Stimulated activated CD8-positive, alpha-beta memory T cell treated with anti-CD3 and anti-CD28 coated beads, Interleukin-15, amount 100 ng/mL, for 1 hour (primary cell): ENCODE measurements at regions not wholly inside any gene's neighbourhood (a gene's known extent, or its start where the extent isn't known, plus 50 kb on each side); places are given as distances from the start of the nearest gene placed in this dataset.
"Not testable (repeated sequence)": the region's sequence is repeated elsewhere in the genome, so short reads cannot be mapped to it uniquely, and the experiment has no call there.

Source experiments
- DNase-seq: peaks from one replicate; pipeline ENCODE4 v3.0.0-alpha.2; 2020; ENCODE audit warnings: low read depth

DNA sequence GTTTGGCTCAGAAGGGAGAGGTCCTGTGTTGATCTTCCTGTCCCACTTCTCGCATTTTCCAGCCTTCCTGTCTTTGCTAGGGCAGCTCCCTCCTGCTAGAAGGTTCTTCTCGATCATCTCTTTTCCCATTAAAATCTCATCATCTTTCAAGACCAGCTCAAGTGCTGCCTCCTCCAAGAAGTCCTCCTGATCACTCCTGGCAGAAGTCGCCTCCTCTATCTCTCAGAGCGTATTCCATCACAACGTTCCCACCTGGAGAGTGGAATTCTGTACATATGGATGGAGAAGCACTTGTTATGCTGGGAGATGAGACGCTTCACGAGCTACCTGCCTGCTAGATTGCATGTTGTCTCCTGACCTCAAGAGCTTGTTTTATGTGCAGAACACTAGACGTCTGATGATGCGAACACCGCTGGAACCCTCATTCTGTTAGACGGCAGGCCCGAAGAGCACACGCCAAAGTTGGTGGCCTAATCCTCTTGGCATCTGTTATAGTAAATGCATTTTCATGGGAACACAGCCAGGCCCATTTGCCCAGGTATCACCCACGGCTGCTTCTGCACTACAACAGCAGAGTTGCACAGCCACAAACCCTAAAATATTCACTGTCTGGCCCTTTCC, 68.0 kb upstream of the INSIG1 start:
- no peak for DNase-seq

- DNase-seq = no peak
These were observed 67.5 kb upstream of the INSIG1 start for GRCh38 chr7:155230169-155230593.

DNA sequence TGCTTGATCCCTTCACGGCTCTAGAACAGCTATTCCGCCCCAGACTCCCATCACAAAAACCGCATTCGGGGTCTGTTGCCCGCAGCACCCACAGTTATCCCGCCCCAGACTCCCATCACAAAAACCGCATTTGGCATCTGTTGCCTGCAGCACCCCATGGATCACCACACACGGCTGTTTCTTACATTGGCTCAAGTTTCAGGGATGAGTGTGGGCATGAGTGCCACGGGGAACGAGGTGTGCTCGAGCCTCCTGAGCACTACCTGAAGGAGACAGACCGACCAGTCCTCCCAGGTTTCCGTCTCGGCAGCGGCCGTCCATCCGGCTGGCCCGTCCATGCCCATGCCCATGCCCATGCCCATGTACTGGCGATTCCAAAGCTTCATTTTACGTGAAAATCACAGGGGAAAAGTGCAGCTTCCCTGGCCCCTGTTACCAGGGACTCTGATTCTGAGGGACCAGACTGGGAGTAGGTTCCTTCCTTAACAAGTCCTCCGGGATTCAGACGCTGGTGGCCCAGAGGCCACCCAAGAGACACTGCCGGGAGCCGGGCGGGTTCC, 66.4 kb upstream of the INSIG1 start:
- no peak for DNase-seq

GRCh38 chr7:155231941-155232340, 65.7 kb upstream of the INSIG1 start:
- DNase-seq = no peak

- no peak for DNase-seq
These were observed 64.8 kb upstream of the INSIG1 start for GRCh38 chr7:155232911-155233310.

GRCh38 chr7:155233311-155234157, 64.1 kb upstream of the INSIG1 start:
- DNase-seq = no peak

GRCh38 chr7:155234158-155234492, 63.6 kb upstream of the INSIG1 start:
- DNase-seq = no peak

GRCh38 chr7:155234950-155235789, 62.5 kb upstream of the INSIG1 start:
- no peak for DNase-seq

DNA sequence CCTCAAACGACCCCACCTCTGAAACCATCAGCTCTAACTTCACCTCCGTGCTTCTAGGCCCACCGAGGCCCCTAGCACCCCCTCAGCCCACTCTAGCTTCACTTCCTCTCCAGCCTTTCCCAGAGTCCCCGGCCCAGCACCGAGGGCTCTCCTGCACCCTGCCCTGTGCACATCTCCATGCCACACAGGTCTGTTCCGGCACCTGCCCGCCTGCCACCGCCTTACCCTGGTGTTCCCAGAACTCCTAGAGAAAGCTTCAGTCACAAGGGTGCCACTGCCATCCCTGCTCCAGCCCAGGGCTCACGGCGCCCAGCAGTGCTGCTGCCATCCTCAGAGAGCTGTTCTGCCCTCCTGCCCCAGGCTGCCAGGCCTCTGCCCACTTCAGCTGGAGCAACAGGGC, 61.3 kb upstream of the INSIG1 start:
- DNase-seq = no peak

DNA sequence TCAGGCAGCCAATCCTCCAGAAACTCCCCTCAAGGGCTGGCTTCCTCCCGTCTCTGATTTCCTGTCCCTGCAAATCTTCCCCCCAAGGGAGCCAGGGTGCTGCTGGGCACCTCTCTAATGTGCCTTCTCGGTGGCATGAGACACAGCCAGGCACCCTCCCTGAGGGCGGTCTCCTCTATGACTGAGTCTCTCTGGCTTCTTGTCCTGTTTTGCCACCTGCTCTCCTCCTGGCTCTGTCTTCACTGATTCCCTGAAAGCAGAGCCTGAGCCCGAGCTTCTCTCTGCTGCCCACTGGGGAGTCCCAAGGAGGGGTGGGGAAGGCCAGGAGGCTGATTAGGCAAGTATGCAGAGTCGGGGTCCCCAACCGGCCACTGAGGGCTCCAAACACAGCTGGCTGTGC, 60.4 kb upstream of the INSIG1 start:
- DNase-seq = no peak

- DNase-seq = no peak
These were observed 59.9 kb upstream of the INSIG1 start for GRCh38 chr7:155237730-155238129.

DNA sequence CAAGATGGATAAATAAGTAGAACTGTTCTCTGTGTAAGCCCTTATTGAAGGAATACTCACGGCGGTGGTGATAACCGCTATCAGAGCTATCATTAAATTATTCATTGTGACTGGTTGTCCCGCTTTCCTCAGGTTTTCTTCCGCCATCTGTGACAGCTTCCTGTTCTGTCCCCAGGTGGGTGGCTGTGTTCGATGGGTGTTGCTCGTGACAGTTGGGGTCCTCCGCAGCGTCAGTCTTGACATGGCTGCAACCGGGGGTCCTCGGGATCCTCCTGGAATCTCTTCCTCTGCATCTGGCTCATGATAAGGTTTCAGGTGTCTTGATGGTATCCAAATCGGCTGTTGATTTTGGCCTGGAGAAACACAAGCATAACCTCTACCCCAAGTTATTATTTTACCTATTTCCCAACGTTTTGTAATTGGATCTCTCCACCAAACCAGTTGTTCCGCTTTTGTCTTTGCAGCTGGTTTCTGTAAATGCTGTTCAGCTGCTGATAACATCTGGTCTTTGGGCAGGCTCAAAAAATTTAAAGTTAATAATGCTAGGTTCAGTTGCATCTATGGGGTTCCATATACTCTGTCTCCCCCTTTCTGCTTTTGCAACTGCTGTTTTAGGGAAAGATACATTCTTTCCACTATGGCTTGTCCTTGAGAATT, 58.1 kb upstream of the INSIG1 start:
- DNase-seq = not testable (repeated sequence)

DNA sequence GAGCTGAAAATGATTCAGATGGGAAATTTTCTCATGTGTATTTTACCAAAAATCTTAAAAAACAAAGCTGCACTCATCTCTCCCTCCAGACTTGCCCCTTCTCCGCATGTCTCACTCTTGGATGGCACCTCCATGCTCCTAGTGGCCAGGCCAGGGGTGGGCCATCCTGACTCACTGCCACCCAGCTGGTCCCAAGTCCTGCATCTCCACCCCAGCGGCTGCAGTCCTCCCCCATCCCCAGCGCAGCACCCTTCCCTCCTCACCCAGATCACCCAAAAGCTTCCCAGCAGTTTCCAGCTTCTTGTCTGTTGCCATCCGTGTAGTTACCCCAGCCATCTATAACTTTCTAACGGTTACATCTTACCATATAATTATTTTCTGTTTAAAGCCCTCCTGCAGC, 53.0 kb upstream of the INSIG1 start:
- DNase-seq = no peak

GRCh38 chr7:155247479-155248365, 50.0 kb upstream of the INSIG1 start:
- DNase-seq = no peak
